ENCODE measurements at regions not wholly inside any gene's neighbourhood (a gene's known extent, or its start where the extent isn't known, plus 50 kb on each side); places are given as distances from the start of the nearest gene placed in this dataset.
A peak's percentile ranks its signal among the peaks of the same experiment; 100 is the strongest.
"Not testable (repeated sequence)": the region's sequence is repeated elsewhere in the genome, so short reads cannot be mapped to it uniquely, and the experiment has no call there.

DNA sequence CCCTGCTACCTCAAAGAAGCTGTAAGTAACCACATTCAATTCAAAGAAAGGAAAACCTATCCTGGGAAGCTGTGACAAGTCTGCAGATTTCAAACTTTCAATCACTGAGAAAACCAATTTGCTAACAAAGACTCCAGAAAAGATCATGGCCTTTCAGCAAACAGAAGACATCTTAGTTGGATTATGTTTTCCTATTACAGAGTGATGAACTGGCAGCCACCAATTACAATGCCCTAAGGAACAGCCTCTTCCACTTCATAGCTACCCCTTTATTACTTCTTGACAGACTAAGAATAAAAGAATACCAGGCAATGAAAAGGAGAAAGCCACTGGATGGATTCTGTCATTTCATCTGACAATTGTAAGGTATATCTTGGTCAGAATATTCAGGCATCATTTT, 128.2 kb upstream of the RASEF start:
- no peak overlapping the region for H3K4me3 ChIP-seq (replicated peaks in 1 of 2; ENCODE audit: low read depth in 2 of 2, low read length in 2 of 2)
- no peak for DNase-seq (ENCODE audit: low read depth in 2 of 2)
- TF ChIP-seq, protein P1, sequence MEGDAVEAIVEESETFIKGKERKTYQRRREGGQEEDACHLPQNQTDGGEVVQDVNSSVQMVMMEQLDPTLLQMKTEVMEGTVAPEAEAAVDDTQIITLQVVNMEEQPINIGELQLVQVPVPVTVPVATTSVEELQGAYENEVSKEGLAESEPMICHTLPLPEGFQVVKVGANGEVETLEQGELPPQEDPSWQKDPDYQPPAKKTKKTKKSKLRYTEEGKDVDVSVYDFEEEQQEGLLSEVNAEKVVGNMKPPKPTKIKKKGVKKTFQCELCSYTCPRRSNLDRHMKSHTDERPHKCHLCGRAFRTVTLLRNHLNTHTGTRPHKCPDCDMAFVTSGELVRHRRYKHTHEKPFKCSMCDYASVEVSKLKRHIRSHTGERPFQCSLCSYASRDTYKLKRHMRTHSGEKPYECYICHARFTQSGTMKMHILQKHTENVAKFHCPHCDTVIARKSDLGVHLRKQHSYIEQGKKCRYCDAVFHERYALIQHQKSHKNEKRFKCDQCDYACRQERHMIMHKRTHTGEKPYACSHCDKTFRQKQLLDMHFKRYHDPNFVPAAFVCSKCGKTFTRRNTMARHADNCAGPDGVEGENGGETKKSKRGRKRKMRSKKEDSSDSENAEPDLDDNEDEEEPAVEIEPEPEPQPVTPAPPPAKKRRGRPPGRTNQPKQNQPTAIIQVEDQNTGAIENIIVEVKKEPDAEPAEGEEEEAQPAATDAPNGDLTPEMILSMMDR (IDR thresholded peaks at IDR 0.05; ENCODE audit: low read depth, low read length) = no peak

DNA sequence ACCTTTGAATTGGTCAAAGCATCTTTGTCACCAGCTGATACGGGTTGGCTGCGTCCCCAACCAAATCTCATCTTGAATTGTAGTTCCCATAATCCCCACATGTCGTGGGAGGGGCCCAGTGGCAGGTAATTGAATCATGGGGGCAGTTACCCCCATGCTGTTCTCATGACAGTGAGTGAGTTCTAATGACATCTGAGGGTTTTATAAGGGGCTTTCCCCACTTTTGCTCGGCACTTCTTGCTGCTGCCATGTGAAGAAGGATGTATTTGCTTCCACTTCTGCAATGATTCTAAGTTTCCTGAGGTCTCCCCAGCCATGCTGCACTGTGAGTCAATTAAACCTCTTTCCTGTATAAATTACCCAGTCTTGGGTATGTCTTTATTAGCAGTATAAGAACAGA, 126.1 kb upstream of the RASEF start:
- DNase-seq (ENCODE audit: low read depth in 2 of 2); H3K4me3 ChIP-seq (replicated peaks in 1 of 2; ENCODE audit: low read depth in 2 of 2, low read length in 2 of 2): not testable (repeated sequence)

DNA sequence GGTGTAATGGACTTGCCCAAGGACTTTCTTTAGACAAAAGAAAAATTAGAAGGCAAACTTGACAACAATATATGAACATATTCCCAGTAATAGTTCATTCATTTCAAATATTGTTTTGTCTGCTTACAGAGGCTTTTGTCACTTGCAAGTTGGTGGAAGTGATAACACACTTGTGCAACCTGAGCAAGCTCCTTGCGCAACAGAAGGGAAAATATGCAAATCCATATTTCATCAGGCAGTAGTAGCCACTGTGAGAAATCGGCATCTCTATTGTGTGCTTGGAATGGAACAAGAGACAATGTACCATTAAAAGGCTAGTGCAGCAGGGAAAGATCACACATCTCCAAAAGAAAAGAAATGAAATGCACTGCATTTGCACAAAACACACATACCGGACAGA, 125.3 kb upstream of the RASEF start:
- no peak overlapping the region for H3K4me3 ChIP-seq (replicated peaks in 1 of 2; ENCODE audit: low read depth in 2 of 2, low read length in 2 of 2)
- DNase-seq (ENCODE audit: low read depth in 2 of 2) = peak in 1 of 2 donors; percentile 9
- TF ChIP-seq, protein P1 (IDR thresholded peaks at IDR 0.05; ENCODE audit: low read depth, low read length) = no peak

DNA sequence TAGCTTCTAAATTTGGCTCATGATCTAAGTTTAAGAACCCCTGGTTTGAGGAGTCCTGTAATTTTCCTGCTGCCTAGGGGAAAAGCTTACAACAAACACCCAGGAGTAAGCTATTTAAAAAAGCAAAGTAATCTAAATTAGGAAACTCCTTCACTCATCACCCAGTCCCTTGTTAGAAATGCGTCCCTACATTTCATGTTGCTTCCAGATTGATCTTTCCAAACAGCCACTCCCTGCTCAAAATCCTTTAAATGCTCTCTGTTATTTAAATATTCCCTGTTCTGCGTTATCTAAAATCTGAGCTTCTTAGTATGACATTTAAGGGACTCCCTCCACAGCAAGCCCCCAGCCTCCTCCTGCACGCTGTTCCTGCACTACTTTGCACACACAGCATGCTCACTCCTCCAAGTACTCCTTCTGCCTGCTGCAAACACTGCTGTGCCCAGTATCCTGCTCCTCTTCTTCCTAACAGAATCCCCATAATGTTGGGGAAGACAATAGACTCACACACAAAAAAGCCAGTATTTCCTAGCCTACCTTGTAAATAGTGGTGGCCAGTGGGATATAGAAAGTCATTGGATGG, 123.3 kb upstream of the RASEF start:
- TF ChIP-seq, protein P1 (IDR thresholded peaks at IDR 0.05; ENCODE audit: low read depth, low read length) = no peak
- no peak for DNase-seq (ENCODE audit: low read depth in 2 of 2)
- no peak overlapping the region for H3K4me3 ChIP-seq (replicated peaks in 1 of 2; ENCODE audit: low read depth in 2 of 2, low read length in 2 of 2)

DNA sequence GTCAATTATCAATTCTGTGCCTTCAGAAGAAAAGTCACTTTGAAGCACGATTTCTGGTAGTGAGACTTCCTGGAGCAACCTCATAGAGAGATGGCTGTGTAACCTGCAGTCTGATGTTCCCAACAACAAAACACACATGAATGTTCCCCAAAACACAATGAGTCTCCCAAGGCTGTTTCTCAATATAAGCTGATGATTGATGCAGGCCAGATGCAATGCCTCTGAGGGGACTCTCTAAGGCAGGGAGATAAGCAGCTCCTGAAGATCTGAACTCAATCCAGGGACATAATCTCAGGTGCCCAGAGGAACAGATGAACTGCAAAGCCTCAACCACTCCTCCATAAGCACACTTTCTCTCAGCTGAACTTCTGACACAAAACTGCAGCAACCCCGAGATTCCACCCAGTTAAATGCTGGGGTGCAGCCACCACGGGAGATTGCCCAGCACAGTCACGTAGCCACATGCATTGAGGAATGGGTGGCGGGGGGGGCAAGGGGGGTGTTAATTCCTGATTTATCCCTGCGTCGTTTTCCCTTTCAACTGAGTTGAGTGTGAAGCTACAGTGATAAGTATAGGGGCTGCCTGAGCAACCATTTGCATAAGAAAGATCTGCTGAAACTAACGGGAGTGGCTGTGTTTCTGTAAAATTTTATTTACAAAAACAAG, 122.7 kb upstream of the RASEF start:
- no peak overlapping the region for H3K4me3 ChIP-seq (replicated peaks in 1 of 2; ENCODE audit: low read depth in 2 of 2, low read length in 2 of 2)
- no peak for DNase-seq (ENCODE audit: low read depth in 2 of 2)
- TF ChIP-seq, protein P1 (IDR thresholded peaks at IDR 0.05; ENCODE audit: low read depth, low read length) = no peak

DNA sequence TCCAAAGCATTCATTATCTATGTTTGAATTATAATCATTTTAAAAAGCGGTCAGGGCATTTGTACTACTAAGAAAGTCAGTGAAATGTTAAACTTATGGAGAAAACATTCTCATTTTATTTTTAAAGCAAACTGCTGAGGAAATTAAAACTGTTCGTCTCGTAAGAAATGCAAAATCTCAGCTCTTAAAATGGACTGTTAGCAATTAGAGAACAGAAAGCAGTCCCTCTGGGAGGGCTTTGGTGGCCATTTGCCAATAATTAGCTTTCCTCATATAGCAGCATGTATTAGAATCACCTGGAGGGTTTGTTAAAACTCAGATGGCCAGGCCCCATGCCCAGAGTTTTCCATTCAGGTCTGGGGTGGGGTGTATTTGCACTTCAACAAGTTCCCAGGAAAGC, 120.7 kb upstream of the RASEF start:
- H3K4me3 ChIP-seq (replicated peaks in 1 of 2; ENCODE audit: low read depth in 2 of 2, low read length in 2 of 2) = no peak overlapping the region
- TF ChIP-seq, protein P1 (IDR thresholded peaks at IDR 0.05; ENCODE audit: low read depth, low read length) = no peak
- DNase-seq (ENCODE audit: low read depth in 2 of 2) = no peak

DNA sequence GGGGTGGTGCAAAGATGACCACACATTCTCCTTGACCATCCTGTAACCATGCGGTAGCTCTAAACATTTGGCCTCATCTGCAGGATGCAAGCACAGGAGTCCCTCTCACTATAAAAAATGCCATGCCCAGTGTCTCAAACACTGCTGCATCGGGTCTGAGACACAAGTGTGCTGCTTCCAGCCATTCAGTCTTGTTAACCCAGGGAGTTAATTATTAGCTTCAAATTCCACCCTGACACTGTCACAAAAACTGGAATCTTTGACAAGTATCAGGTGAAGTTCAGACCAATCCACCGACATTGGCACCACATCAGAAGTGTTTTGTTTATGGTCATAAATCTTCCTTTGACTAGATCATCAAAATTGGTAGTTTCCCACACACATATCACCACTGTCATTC, 119.1 kb upstream of the RASEF start:
- TF ChIP-seq, protein P1 (IDR thresholded peaks at IDR 0.05; ENCODE audit: low read depth, low read length) = no peak
- DNase-seq (ENCODE audit: low read depth in 2 of 2) = no peak
- no peak overlapping the region for H3K4me3 ChIP-seq (replicated peaks in 1 of 2; ENCODE audit: low read depth in 2 of 2, low read length in 2 of 2)

Measured in cardiac fibroblast (primary cell).